ENCODE measurements at regions not wholly inside any gene's neighbourhood (a gene's known extent, or its start where the extent isn't known, plus 50 kb on each side); places are given as distances from the start of the nearest gene placed in this dataset.

GRCh38 chr17:63314761-63315160 is 131.3 kb downstream of the CYB561 start:
- TF ChIP-seq FOXP4 (CRISPR knock-in tag; IDR thresholded peaks at IDR 0.05) (no peak), ATF2 (CRISPR knock-in tag; IDR thresholded peaks at IDR 0.05; ENCODE audit: borderline replicate concordance, low read depth) (no peak), CTCF (IDR thresholded peaks at IDR 0.05) (no peak), CREB1 (CRISPR knock-in tag; IDR thresholded peaks at IDR 0.05) (no peak), MAX (CRISPR knock-in tag; IDR thresholded peaks at IDR 0.05) (no peak), ELF4 (CRISPR knock-in tag; IDR thresholded peaks at IDR 0.05; ENCODE audit: low read depth) (no peak), USF2 (CRISPR knock-in tag; IDR thresholded peaks at IDR 0.05) (no peak), E2F4 (CRISPR knock-in tag; IDR thresholded peaks at IDR 0.05; ENCODE audit: borderline replicate concordance, low read depth) (no peak), USF1 (CRISPR knock-in tag; IDR thresholded peaks at IDR 0.05) (no peak), SP1 (CRISPR knock-in tag; conservative IDR thresholded peaks at IDR 0.05) (no peak), NFATC4 (CRISPR knock-in tag; IDR thresholded peaks at IDR 0.05) (no peak), JAZF1 (CRISPR knock-in tag; IDR thresholded peaks at IDR 0.05) (no peak), JUN (CRISPR knock-in tag; IDR thresholded peaks at IDR 0.05) (no peak), ESRRA (CRISPR knock-in tag; IDR thresholded peaks at IDR 0.05; ENCODE audit: borderline replicate concordance) (no peak)

All from WTC11 (cell line).